ENCODE measurements at regions not wholly inside any gene's neighbourhood (a gene's known extent, or its start where the extent isn't known, plus 50 kb on each side); places are given as distances from the start of the nearest gene placed in this dataset.

- no peak for TF ChIP-seq CTCF (IDR thresholded peaks at IDR 0.05; ENCODE audit: low read depth, low read length, missing control alignments)
- no peak for DNase-seq
Observed at GRCh38 chr10:64365663-64366062, 844.5 kb downstream of the REEP3 start.

GRCh38 chr10:64368298-64368697 lies 847.1 kb downstream of the REEP3 start:
- Histone ChIP-seq H3K27ac (no peak overlapping the region), H3K4me3 (ENCODE audit: low read depth, low read length) (no peak overlapping the region), H3K36me3 (replicated peaks) (no peaks in the 10 kb centered on the region), H3K27me3 (replicated peaks) (no peaks in the 10 kb centered on the region)
- no peak for TF ChIP-seq CTCF (IDR thresholded peaks at IDR 0.05; ENCODE audit: low read depth, low read length, missing control alignments)
- DNase-seq, result no peak
- in situ Hi-C loops (cut with HindIII; ENCODE audit: low pct_ligation_motif_present, low sequenced_read_pairs), result no loop called here

More at GRCh38 chr10:64365663-64366062, 844.5 kb downstream of the REEP3 start:
- Histone ChIP-seq H3K4me3 (ENCODE audit: low read depth, low read length) (no peak overlapping the region), H3K36me3 (replicated peaks) (no peaks in the 10 kb centered on the region), H3K27me3 (replicated peaks) (no peaks in the 10 kb centered on the region), H3K27ac (no peak overlapping the region)
- in situ Hi-C loops (cut with HindIII; ENCODE audit: low pct_ligation_motif_present, low sequenced_read_pairs), result no loop called here

- no peak for TF ChIP-seq CTCF (IDR thresholded peaks at IDR 0.05; ENCODE audit: low read depth, low read length, missing control alignments)
- Histone ChIP-seq H3K27me3 (replicated peaks) (no peaks in the 10 kb centered on the region), H3K27ac (no peak overlapping the region), H3K36me3 (replicated peaks) (no peaks in the 10 kb centered on the region), H3K4me3 (ENCODE audit: low read depth, low read length) (no peak overlapping the region)
- DNase-seq, result no peak
- in situ Hi-C loops (cut with HindIII; ENCODE audit: low pct_ligation_motif_present, low sequenced_read_pairs), result no loop called here
Observed at GRCh38 chr10:64369885-64370773, 848.9 kb downstream of the REEP3 start.

GRCh38 chr10:64374346-64374745 lies 853.1 kb downstream of the REEP3 start:
- no peak for TF ChIP-seq CTCF (IDR thresholded peaks at IDR 0.05; ENCODE audit: low read depth, low read length, missing control alignments)
- no peak overlapping the region for H3K4me3 ChIP-seq (ENCODE audit: low read depth, low read length)
- in situ Hi-C loops (cut with HindIII; ENCODE audit: low pct_ligation_motif_present, low sequenced_read_pairs), result no loop called here
- H3K27ac ChIP-seq, result no peak overlapping the region
- no peaks in the 10 kb centered on the region for H3K36me3 ChIP-seq (replicated peaks)
- no peak for DNase-seq
- H3K27me3 ChIP-seq (replicated peaks), result no peaks in the 10 kb centered on the region

- no peak for DNase-seq
- Histone ChIP-seq H3K27me3 (replicated peaks) (no peaks in the 10 kb centered on the region), H3K36me3 (replicated peaks) (no peaks in the 10 kb centered on the region), H3K27ac (no peak overlapping the region), H3K4me3 (ENCODE audit: low read depth, low read length) (no peak overlapping the region)
- TF ChIP-seq CTCF (IDR thresholded peaks at IDR 0.05; ENCODE audit: low read depth, low read length, missing control alignments), result no peak
- in situ Hi-C loops (cut with HindIII; ENCODE audit: low pct_ligation_motif_present, low sequenced_read_pairs), result no loop called here
Observed at GRCh38 chr10:64376167-64376566, 855.0 kb downstream of the REEP3 start.
